ENCODE measurements at regions not wholly inside any gene's neighbourhood (a gene's known extent, or its start where the extent isn't known, plus 50 kb on each side); places are given as distances from the start of the nearest gene placed in this dataset.

- Mint-ChIP-seq H3K4me1 (ENCODE audit: low read depth) (no peaks in the 10 kb centered on the region), H3K4me3 (no peak overlapping the region), H3K27me3 (peaks cover 19% of the 10 kb centered on the region), H3K27ac (no peak overlapping the region), H3K36me3 (ENCODE audit: low read depth) (no peaks in the 10 kb centered on the region), H3K9me3 (no peaks in the 10 kb centered on the region)
- DNase-seq, result no peak
Observed at GRCh38 chr6:148157841-148158240, 184.8 kb upstream of the SASH1 start.

GRCh38 chr6:148164645-148165044 lies 178.0 kb upstream of the SASH1 start:
- peaks cover 11% of the 10 kb centered on the region for H3K27me3 Mint-ChIP-seq
- H3K4me1 Mint-ChIP-seq (ENCODE audit: low read depth), result no peaks in the 10 kb centered on the region
- H3K27ac Mint-ChIP-seq, result no peak overlapping the region
- H3K4me3 Mint-ChIP-seq, result no peak overlapping the region
- H3K9me3 Mint-ChIP-seq, result no peaks in the 10 kb centered on the region
- DNase-seq, result no peak
- no peaks in the 10 kb centered on the region for H3K36me3 Mint-ChIP-seq (ENCODE audit: low read depth)

GRCh38 chr6:148166339-148166968 lies 176.2 kb upstream of the SASH1 start:
- no peaks in the 10 kb centered on the region for H3K36me3 Mint-ChIP-seq (ENCODE audit: low read depth)
- H3K27me3 Mint-ChIP-seq, result peaks cover 11% of the 10 kb centered on the region
- DNase-seq, result no peak

DNA sequence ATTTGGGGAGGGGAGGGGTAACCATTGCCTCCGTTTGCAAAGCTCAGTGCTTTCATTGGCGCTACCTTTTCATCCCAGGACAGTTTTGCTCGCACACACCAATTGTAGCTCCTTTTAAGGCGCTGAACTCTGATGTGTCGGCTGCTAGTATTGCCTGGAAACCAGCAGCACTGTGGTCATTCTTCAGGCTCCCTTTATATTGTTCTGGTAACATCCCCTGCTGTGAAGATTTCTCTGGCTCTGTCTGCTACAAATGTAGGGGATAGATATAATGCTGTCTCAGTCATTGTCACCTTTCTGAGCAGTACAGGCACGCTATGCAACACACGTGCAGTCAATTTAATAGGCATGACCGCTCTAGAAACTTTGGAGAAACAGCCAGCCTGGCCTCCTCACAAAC lies 172.9 kb upstream of the SASH1 start:
- no peak overlapping the region for H3K27ac Mint-ChIP-seq
- H3K27me3 Mint-ChIP-seq, result peaks cover 5% of the 10 kb centered on the region
- H3K9me3 Mint-ChIP-seq, result no peaks in the 10 kb centered on the region

More at GRCh38 chr6:148166339-148166968, 176.2 kb upstream of the SASH1 start:
- Mint-ChIP-seq H3K4me3 (no peak overlapping the region), H3K27ac (no peak overlapping the region), H3K9me3 (no peaks in the 10 kb centered on the region), H3K4me1 (ENCODE audit: low read depth) (no peaks in the 10 kb centered on the region)

DNA sequence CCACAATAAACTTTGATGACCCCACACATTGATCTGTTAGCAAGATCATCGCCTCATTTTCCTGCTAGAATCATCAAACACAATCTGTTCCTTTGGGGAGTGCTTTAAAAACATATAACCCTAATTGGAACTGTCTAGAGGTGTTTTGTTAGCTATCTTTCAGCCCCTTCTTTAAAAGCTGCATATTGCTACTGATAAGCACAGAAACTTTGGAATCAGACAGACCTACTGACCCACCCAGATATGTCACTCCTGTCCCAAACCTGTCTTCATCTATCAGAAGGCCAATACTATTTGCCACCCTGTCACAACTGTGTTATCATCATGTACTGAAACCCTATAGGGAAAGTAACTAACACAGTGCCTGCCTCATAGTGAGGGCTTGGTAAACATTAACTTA lies 172.4 kb upstream of the SASH1 start:
- Mint-ChIP-seq H3K27ac (no peak overlapping the region), H3K4me3 (no peak overlapping the region), H3K36me3 (ENCODE audit: low read depth) (no peaks in the 10 kb centered on the region), H3K4me1 (ENCODE audit: low read depth) (no peaks in the 10 kb centered on the region), H3K9me3 (no peaks in the 10 kb centered on the region), H3K27me3 (peaks cover 7% of the 10 kb centered on the region)
- no peak for DNase-seq

More for the DNA sequence above, 172.9 kb upstream of the SASH1 start:
- Mint-ChIP-seq H3K4me1 (ENCODE audit: low read depth) (no peaks in the 10 kb centered on the region), H3K36me3 (ENCODE audit: low read depth) (no peaks in the 10 kb centered on the region), H3K4me3 (no peak overlapping the region)
- no peak for DNase-seq

- H3K4me3 Mint-ChIP-seq, result no peak overlapping the region
- no peaks in the 10 kb centered on the region for H3K4me1 Mint-ChIP-seq (ENCODE audit: low read depth)
- H3K9me3 Mint-ChIP-seq, result no peaks in the 10 kb centered on the region
- no peak for DNase-seq
- no peaks in the 10 kb centered on the region for H3K36me3 Mint-ChIP-seq (ENCODE audit: low read depth)
- peaks cover 18% of the 10 kb centered on the region for H3K27me3 Mint-ChIP-seq
- H3K27ac Mint-ChIP-seq, result no peak overlapping the region
Observed at GRCh38 chr6:148173548-148173947, 169.1 kb upstream of the SASH1 start.

- Mint-ChIP-seq H3K27me3 (peaks cover 27% of the 10 kb centered on the region), H3K27ac (no peak overlapping the region), H3K4me3 (no peak overlapping the region), H3K4me1 (ENCODE audit: low read depth) (no peaks in the 10 kb centered on the region), H3K36me3 (ENCODE audit: low read depth) (no peaks in the 10 kb centered on the region), H3K9me3 (no peaks in the 10 kb centered on the region)
- no peak for DNase-seq
Observed at GRCh38 chr6:148175550-148176188, 167.0 kb upstream of the SASH1 start.

- no peaks in the 10 kb centered on the region for H3K36me3 Mint-ChIP-seq (ENCODE audit: low read depth)
Observed at GRCh38 chr6:148177589-148178233, 164.9 kb upstream of the SASH1 start.

GRCh38 chr6:148179786-148180185 lies 162.9 kb upstream of the SASH1 start:
- Mint-ChIP-seq H3K36me3 (ENCODE audit: low read depth) (no peaks in the 10 kb centered on the region), H3K4me3 (no peak overlapping the region), H3K9me3 (no peaks in the 10 kb centered on the region), H3K27ac (no peak overlapping the region), H3K27me3 (peaks cover 55% of the 10 kb centered on the region), H3K4me1 (ENCODE audit: low read depth) (no peaks in the 10 kb centered on the region)
- DNase-seq, result no peak

More at GRCh38 chr6:148177589-148178233, 164.9 kb upstream of the SASH1 start:
- no peak overlapping the region for H3K27ac Mint-ChIP-seq
- peaks cover 44% of the 10 kb centered on the region for H3K27me3 Mint-ChIP-seq
- H3K4me3 Mint-ChIP-seq, result no peak overlapping the region
- peak; percentile 47 for DNase-seq
- H3K9me3 Mint-ChIP-seq, result no peaks in the 10 kb centered on the region
- H3K4me1 Mint-ChIP-seq (ENCODE audit: low read depth), result no peaks in the 10 kb centered on the region

- no peak for DNase-seq
- Mint-ChIP-seq H3K36me3 (ENCODE audit: low read depth) (no peaks in the 10 kb centered on the region), H3K4me1 (ENCODE audit: low read depth) (no peaks in the 10 kb centered on the region), H3K9me3 (no peaks in the 10 kb centered on the region), H3K27ac (no peak overlapping the region), H3K27me3 (peaks cover 63% of the 10 kb centered on the region), H3K4me3 (no peak overlapping the region)
Observed at GRCh38 chr6:148182378-148182777, 160.3 kb upstream of the SASH1 start.

- H3K27me3 Mint-ChIP-seq, result peaks cover 71% of the 10 kb centered on the region
- H3K9me3 Mint-ChIP-seq, result no peaks in the 10 kb centered on the region
Observed at GRCh38 chr6:148183776-148184175, 158.9 kb upstream of the SASH1 start.

GRCh38 chr6:148186916-148187315 lies 155.7 kb upstream of the SASH1 start:
- H3K27ac Mint-ChIP-seq, result no peak overlapping the region
- H3K27me3 Mint-ChIP-seq, result peaks cover 71% of the 10 kb centered on the region
- DNase-seq, result no peak
- no peak overlapping the region for H3K4me3 Mint-ChIP-seq
- no peaks in the 10 kb centered on the region for H3K9me3 Mint-ChIP-seq
- H3K36me3 Mint-ChIP-seq (ENCODE audit: low read depth), result no peaks in the 10 kb centered on the region
- no peaks in the 10 kb centered on the region for H3K4me1 Mint-ChIP-seq (ENCODE audit: low read depth)

More at GRCh38 chr6:148183776-148184175, 158.9 kb upstream of the SASH1 start:
- H3K4me1 Mint-ChIP-seq (ENCODE audit: low read depth), result no peaks in the 10 kb centered on the region
- H3K36me3 Mint-ChIP-seq (ENCODE audit: low read depth), result no peaks in the 10 kb centered on the region
- no peak for DNase-seq
- no peak overlapping the region for H3K27ac Mint-ChIP-seq
- no peak overlapping the region for H3K4me3 Mint-ChIP-seq

GRCh38 chr6:148192310-148192709 lies 150.3 kb upstream of the SASH1 start:
- DNase-seq, result no peak
- Mint-ChIP-seq H3K4me3 (no peak overlapping the region), H3K27me3 (peaks cover 79% of the 10 kb centered on the region), H3K27ac (no peak overlapping the region), H3K9me3 (no peaks in the 10 kb centered on the region), H3K4me1 (ENCODE audit: low read depth) (no peaks in the 10 kb centered on the region), H3K36me3 (ENCODE audit: low read depth) (no peaks in the 10 kb centered on the region)

DNA sequence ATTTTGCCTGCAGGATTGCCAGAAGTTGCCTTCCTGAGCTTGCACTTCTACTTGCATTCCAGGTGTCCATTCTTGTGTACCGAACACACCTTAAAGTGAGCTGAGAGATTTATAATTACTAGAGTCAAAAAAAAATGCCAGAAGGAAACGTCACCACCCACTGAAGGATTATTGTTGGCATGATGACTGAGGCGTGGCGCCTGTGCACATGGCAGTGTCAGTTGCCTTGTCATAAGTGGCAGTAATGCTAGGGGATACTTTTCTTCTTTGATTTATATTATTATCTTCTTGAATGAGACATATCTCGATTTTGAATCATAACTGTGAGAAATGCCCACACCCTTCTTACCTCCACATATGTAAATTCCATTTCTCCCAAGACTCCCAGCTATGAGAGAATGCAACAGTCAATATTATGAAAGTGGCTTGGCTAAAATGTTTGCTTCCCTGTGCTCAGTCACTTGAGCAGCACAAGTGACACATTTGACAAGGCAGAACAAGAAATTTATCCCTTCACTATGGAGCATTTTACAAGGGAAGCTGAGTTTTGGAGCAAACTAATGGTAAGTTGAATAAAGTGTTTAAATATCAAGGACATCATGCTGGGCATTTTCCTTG lies 149.5 kb upstream of the SASH1 start:
- Mint-ChIP-seq H3K4me1 (ENCODE audit: low read depth) (no peaks in the 10 kb centered on the region), H3K27ac (no peak overlapping the region), H3K27me3 (peaks cover 82% of the 10 kb centered on the region), H3K9me3 (no peaks in the 10 kb centered on the region), H3K36me3 (ENCODE audit: low read depth) (no peaks in the 10 kb centered on the region), H3K4me3 (no peak overlapping the region)
- no peak for DNase-seq

DNA sequence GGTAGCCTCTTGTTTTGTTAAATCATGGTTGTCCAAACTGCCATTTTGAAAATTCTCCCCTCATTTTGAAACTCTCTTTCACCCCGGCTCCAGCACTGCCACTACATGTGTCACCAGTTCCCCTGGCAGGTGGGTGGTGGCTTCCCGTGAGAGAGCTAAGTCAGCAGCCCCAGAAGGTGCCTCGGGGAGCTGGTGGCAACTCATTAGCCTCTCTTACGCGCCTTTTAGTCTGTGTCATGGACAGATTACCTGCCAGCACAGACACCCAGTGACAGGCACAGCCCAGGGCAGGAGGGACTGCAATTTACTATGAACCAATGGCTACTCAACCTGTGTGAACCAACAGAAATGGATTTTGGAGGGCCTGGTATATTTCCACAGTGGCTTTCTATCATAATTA lies 147.1 kb upstream of the SASH1 start:
- Mint-ChIP-seq H3K27me3 (peaks cover 82% of the 10 kb centered on the region), H3K27ac (no peak overlapping the region), H3K36me3 (ENCODE audit: low read depth) (no peaks in the 10 kb centered on the region), H3K4me1 (ENCODE audit: low read depth) (peaks cover 6% of the 10 kb centered on the region), H3K9me3 (no peaks in the 10 kb centered on the region), H3K4me3 (no peak overlapping the region)
- DNase-seq, result no peak
